ENCODE measurements at regions not wholly inside any gene's neighbourhood (a gene's known extent, or its start where the extent isn't known, plus 50 kb on each side); places are given as distances from the start of the nearest gene placed in this dataset.

GRCh38 chr7:18132811-18133210 is 105.2 kb upstream of the PRPS1L1 start:
- H3K27me3 ChIP-seq, result no peaks in the 10 kb centered on the region
- TF ChIP-seq, protein P1, sequence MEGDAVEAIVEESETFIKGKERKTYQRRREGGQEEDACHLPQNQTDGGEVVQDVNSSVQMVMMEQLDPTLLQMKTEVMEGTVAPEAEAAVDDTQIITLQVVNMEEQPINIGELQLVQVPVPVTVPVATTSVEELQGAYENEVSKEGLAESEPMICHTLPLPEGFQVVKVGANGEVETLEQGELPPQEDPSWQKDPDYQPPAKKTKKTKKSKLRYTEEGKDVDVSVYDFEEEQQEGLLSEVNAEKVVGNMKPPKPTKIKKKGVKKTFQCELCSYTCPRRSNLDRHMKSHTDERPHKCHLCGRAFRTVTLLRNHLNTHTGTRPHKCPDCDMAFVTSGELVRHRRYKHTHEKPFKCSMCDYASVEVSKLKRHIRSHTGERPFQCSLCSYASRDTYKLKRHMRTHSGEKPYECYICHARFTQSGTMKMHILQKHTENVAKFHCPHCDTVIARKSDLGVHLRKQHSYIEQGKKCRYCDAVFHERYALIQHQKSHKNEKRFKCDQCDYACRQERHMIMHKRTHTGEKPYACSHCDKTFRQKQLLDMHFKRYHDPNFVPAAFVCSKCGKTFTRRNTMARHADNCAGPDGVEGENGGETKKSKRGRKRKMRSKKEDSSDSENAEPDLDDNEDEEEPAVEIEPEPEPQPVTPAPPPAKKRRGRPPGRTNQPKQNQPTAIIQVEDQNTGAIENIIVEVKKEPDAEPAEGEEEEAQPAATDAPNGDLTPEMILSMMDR (IDR thresholded peaks at IDR 0.05), result no peak
- TF ChIP-seq POLR2A (IDR thresholded peaks at IDR 0.05), result no peak
- H3K4me1 ChIP-seq, result no peaks in the 10 kb centered on the region
- no peak overlapping the region for H3K4me3 ChIP-seq
- no peaks in the 10 kb centered on the region for H3K36me3 ChIP-seq
- DNase-seq, result no peak
- H3K9me3 ChIP-seq, result no peaks in the 10 kb centered on the region
- H3K27ac ChIP-seq, result no peak overlapping the region

GRCh38 chr7:18133921-18134320 is 106.3 kb upstream of the PRPS1L1 start:
- Histone ChIP-seq H3K27ac (no peak overlapping the region), H3K36me3 (no peaks in the 10 kb centered on the region), H3K27me3 (no peaks in the 10 kb centered on the region), H3K4me3 (no peak overlapping the region), H3K9me3 (no peaks in the 10 kb centered on the region), H3K4me1 (no peaks in the 10 kb centered on the region)
- TF ChIP-seq, protein P1 (IDR thresholded peaks at IDR 0.05), result no peak
- TF ChIP-seq POLR2A (IDR thresholded peaks at IDR 0.05), result no peak
- no peak for DNase-seq

DNA sequence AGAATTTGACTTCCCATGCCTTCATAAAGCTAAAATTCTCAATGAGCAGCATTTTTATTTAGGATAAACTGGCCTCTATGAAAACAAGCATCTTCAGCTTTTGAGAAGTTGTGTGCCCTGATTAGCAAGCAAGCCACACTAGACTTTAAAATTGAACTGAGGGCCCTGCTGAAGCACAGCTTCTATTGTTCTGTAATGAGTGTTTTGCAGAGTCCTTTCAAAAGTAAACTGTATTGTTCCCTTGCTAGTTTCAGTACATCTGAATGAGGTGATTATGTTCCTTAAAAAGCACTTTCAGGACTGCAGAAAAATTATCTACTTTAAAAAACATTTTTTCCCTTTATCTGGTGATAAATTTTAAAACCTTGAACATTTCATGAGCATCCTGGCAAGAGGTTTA is 113.3 kb upstream of the PRPS1L1 start:
- H3K4me3 ChIP-seq, result no peak overlapping the region
- no peak overlapping the region for H3K27ac ChIP-seq
- no peaks in the 10 kb centered on the region for H3K27me3 ChIP-seq
- H3K9me3 ChIP-seq, result no peaks in the 10 kb centered on the region
- H3K4me1 ChIP-seq, result no peaks in the 10 kb centered on the region
- no peak for DNase-seq
- no peaks in the 10 kb centered on the region for H3K36me3 ChIP-seq
- TF ChIP-seq, protein P1 (IDR thresholded peaks at IDR 0.05), result no peak
- no peak for TF ChIP-seq POLR2A (IDR thresholded peaks at IDR 0.05)

GRCh38 chr7:18144166-18144565 is 116.5 kb upstream of the PRPS1L1 start:
- Histone ChIP-seq H3K36me3 (no peaks in the 10 kb centered on the region), H3K27ac (no peak overlapping the region), H3K9me3 (no peaks in the 10 kb centered on the region), H3K4me1 (no peaks in the 10 kb centered on the region), H3K27me3 (no peaks in the 10 kb centered on the region), H3K4me3 (no peak overlapping the region)
- no peak for DNase-seq
- TF ChIP-seq POLR2A (IDR thresholded peaks at IDR 0.05), result no peak
- TF ChIP-seq, protein P1 (IDR thresholded peaks at IDR 0.05), result no peak

GRCh38 chr7:18145160-18145559 is 117.5 kb upstream of the PRPS1L1 start:
- H3K36me3 ChIP-seq, result no peaks in the 10 kb centered on the region
- DNase-seq, result no peak
- no peaks in the 10 kb centered on the region for H3K27me3 ChIP-seq
- H3K9me3 ChIP-seq, result no peaks in the 10 kb centered on the region
- TF ChIP-seq, protein P1 (IDR thresholded peaks at IDR 0.05), result no peak
- no peak for TF ChIP-seq POLR2A (IDR thresholded peaks at IDR 0.05)
- H3K27ac ChIP-seq, result no peak overlapping the region
- no peak overlapping the region for H3K4me3 ChIP-seq
- no peaks in the 10 kb centered on the region for H3K4me1 ChIP-seq

DNA sequence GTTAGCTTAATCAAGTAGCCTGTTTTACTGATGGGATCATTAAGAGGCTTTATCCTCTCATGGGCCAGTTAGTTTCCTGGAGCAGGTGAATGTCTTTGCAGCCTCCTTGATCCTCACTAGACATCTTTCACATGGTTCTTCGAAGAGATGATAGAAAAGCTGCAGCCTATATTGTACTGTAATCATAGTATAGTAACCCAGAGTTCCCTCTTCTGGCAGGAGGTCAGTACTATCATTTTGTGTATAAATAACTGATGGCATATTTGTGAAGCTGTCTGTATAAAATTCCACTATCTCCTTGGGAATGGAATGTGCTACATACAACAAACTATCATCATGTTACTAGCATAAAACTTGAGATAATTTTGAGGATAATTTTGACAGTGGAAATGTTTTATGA is 123.8 kb upstream of the PRPS1L1 start:
- H3K4me1 ChIP-seq, result no peaks in the 10 kb centered on the region
- H3K36me3 ChIP-seq, result no peaks in the 10 kb centered on the region
- H3K27me3 ChIP-seq, result no peaks in the 10 kb centered on the region
- TF ChIP-seq, protein P1 (IDR thresholded peaks at IDR 0.05), result no peak
- TF ChIP-seq POLR2A (IDR thresholded peaks at IDR 0.05), result no peak
- no peaks in the 10 kb centered on the region for H3K9me3 ChIP-seq
- DNase-seq, result no peak
- H3K27ac ChIP-seq, result no peak overlapping the region
- no peak overlapping the region for H3K4me3 ChIP-seq

Data from Peyer's patch (tissue), 4 donors.